Esophagus muscularis mucosa (tissue), 4 donors: ENCODE measurements at regions not wholly inside any gene's neighbourhood (a gene's known extent, or its start where the extent isn't known, plus 50 kb on each side); places are given as distances from the start of the nearest gene placed in this dataset.

Experiments
- DNase-seq: peaks from one replicate; pipeline ENCODE4 v3.0.0-alpha.2; 2017; ENCODE audit errors: extremely low spot score
- H3K27ac ChIP-seq, 4 donors: fragments of 200-600 bp; sonication (generic); replicated peaks in 1 of 4; 1 replicate in 3 of 4; 2 replicates in 1 of 4; pipeline ENCODE4 v1.5.1; 2016 to 2019; ENCODE audit warnings: mild to moderate bottlenecking in 1 of 4
- H3K27me3 ChIP-seq, 4 donors: fragments of 200-600 bp; sonication (generic); one replicate each; pipeline versions ENCODE4 v1.5.1 to v1.6.0; 2016 to 2019
- H3K36me3 ChIP-seq, 4 donors: fragments of 200-600 bp; sonication (generic); one replicate each; pipeline ENCODE4 v1.5.1; 2016 to 2019
- H3K4me1 ChIP-seq, 4 donors: fragments of 200-600 bp; sonication (generic); one replicate each; pipeline ENCODE4 v1.5.1; 2016 to 2019
- H3K4me3 ChIP-seq, 4 donors: fragments of 200-600 bp; sonication (generic); 1 replicate in 2 of 4; 2 replicates in 2 of 4; pipeline ENCODE4 v1.5.1; 2016 to 2019; ENCODE audit warnings: mild to moderate bottlenecking in 4 of 4, moderate library complexity in 1 of 4
- H3K9me3 ChIP-seq, 4 donors: fragments of 200-600 bp; sonication (generic); 1 replicate in 3 of 4; 2 replicates in 1 of 4; pipeline ENCODE4 v1.5.1; 2016 to 2019
- CTCF ChIP-seq, 3 experiments: fragments of 200-600 bp in 2 of 3; fragments of 450-650 bp in 1 of 3; sonication (generic) in 2 of 3; IDR thresholded peaks; one replicate each; pipeline ENCODE4 v1.5.1; 2017 to 2019; ENCODE audit warnings: antibody characterized with exemption in 3 of 3, mild to moderate bottlenecking in 2 of 3, moderate library complexity in 1 of 3
- EP300 ChIP-seq: sonication (generic); formaldehyde crosslinking; IDR thresholded peaks from one replicate; pipeline ENCODE4 v1.6.1; 2017; ENCODE audit warnings: antibody characterized with exemption
- POLR2A ChIP-seq: fragments of 450-650 bp; IDR thresholded peaks from one replicate; pipeline ENCODE4 v1.6.1; 2017; ENCODE audit warnings: antibody characterized with exemption, moderate library complexity, mild to moderate bottlenecking, low read depth
- POLR2AphosphoS5 ChIP-seq, 2 donors: sonication (generic); formaldehyde crosslinking; IDR thresholded peaks; one replicate each; pipeline ENCODE4 v1.6.1; 2017; ENCODE audit warnings: antibody characterized with exemption in 2 of 2
- WGBS: methylation state at CpG from one replicate; pipeline ENCODE4 v1.1.5; 2018; 5-methylcytosine and 5-hydroxymethylcytosine counted together
- intact Hi-C: fragments of 100-400 bp; cut with DNase I; formaldehyde crosslinking; loops from one replicate; pipeline ENCODE4 v1.15.1; 2023

- Histone ChIP-seq H3K27ac (no peak overlapping the region), H3K27me3 (no peaks in the 10 kb centered on the region), H3K4me1 (no peaks in the 10 kb centered on the region), H3K4me3 (no peak overlapping the region), H3K36me3 (no peaks in the 10 kb centered on the region), H3K9me3 (no peaks in the 10 kb centered on the region)
- TF ChIP-seq POLR2AphosphoS5 (IDR thresholded peaks at IDR 0.05) (no peak), CTCF (IDR thresholded peaks at IDR 0.05) (no peak), POLR2A (no peak), EP300 (no peak)
- DNase-seq, result no peak
- intact Hi-C loops, result no loop called here
- 87% methylated on average over 3 of the region's 3 CpGs for WGBS
Observed at GRCh38 chr2:146031158-146031557, 1511.2 kb upstream of the ZEB2 start.

- no peak for DNase-seq
- no peak overlapping the region for H3K27ac ChIP-seq
- H3K4me1 ChIP-seq, result no peaks in the 10 kb centered on the region
- intact Hi-C loops, result no loop called here
- no peak overlapping the region for H3K4me3 ChIP-seq
- no peaks in the 10 kb centered on the region for H3K9me3 ChIP-seq
- no peaks in the 10 kb centered on the region for H3K27me3 ChIP-seq
- no peaks in the 10 kb centered on the region for H3K36me3 ChIP-seq
- no peak for TF ChIP-seq EP300
- no peak for TF ChIP-seq POLR2AphosphoS5 (IDR thresholded peaks at IDR 0.05)
- TF ChIP-seq POLR2A, result no peak
- TF ChIP-seq CTCF (IDR thresholded peaks at IDR 0.05), result no peak
- WGBS, result 89% methylated on average over 2 of the region's 2 CpGs
Observed at GRCh38 chr2:146027156-146027555, 1507.2 kb upstream of the ZEB2 start.

DNA sequence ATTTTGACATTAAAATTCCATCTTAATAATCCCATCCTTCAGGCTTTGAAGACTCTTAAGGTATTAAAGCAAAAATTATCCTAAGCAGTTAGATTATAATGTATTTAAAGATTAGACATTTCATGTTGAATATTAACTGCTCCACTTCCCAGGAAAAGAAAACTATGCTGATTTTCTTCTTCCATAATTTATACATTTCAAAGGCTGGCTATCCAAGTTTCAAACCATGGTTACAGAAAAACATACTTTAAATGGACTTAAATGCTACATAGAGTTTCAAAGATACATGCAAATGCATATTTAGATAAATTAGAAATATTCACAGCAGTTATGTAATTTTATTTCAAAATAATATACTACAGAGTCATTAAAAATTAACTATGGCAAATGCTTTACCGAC is 1505.6 kb upstream of the ZEB2 start:
- 97% methylated on average over 1 of the region's 1 CpG for WGBS
- Histone ChIP-seq H3K36me3 (no peaks in the 10 kb centered on the region), H3K27ac (no peak overlapping the region), H3K4me1 (no peaks in the 10 kb centered on the region), H3K4me3 (no peak overlapping the region), H3K9me3 (no peaks in the 10 kb centered on the region), H3K27me3 (no peaks in the 10 kb centered on the region)
- TF ChIP-seq POLR2AphosphoS5 (IDR thresholded peaks at IDR 0.05), result no peak
- TF ChIP-seq POLR2A, result no peak
- TF ChIP-seq EP300, result no peak
- no peak for TF ChIP-seq CTCF (IDR thresholded peaks at IDR 0.05)
- intact Hi-C loops, result no loop called here
- DNase-seq, result no peak

DNA sequence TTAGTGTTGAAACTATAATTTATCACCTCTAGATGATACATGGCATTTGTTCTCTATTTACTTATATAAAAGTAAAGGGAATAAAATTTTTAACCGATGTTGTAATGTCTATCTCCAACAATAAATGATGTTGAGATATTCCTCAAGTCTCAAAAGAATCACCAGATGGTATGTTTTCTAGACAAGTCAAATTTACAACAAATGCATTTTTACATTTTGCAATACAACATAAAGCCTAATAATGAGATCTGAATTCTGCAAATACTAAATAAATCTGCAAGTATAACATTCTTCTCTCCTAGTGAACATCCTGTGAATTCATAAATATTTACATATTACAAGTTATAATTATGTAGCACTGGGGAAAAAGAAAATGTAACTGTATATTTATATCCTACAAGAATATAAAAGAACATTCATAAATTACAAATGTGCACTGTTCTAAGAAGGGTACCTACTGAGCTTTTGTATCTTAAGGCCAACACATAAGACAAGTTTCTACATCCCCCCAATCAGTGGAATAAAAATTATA is 1504.4 kb upstream of the ZEB2 start:
- WGBS, result 50% methylated on average over 1 of the region's 1 CpG

More for the DNA sequence above, 1504.4 kb upstream of the ZEB2 start:
- Histone ChIP-seq H3K4me3 (no peak overlapping the region), H3K27me3 (no peaks in the 10 kb centered on the region), H3K4me1 (no peaks in the 10 kb centered on the region), H3K36me3 (no peaks in the 10 kb centered on the region), H3K27ac (no peak overlapping the region), H3K9me3 (no peaks in the 10 kb centered on the region)
- TF ChIP-seq EP300 (no peak), POLR2AphosphoS5 (IDR thresholded peaks at IDR 0.05) (no peak), CTCF (IDR thresholded peaks at IDR 0.05) (no peak), POLR2A (no peak)
- intact Hi-C loops, result no loop called here
- no peak for DNase-seq
